ELF-1 (cell line): ENCODE measurements at regions not wholly inside any gene's neighbourhood (a gene's known extent, or its start where the extent isn't known, plus 50 kb on each side); places are given as distances from the start of the nearest gene placed in this dataset.
"Not testable (repeated sequence)": the region's sequence is repeated elsewhere in the genome, so short reads cannot be mapped to it uniquely, and the experiment has no call there.

Experiments used
- DNase-seq: peaks from one replicate; pipeline ENCODE4 v3.0.0-alpha.2; 2016; ENCODE audit warnings: low read depth, low spot score

- no peak for DNase-seq
These were observed 287.8 kb downstream of the LIG4 start for GRCh38 chr13:107927557-107927956.

GRCh38 chr13:107926515-107926914 lies 288.8 kb downstream of the LIG4 start:
- not testable (repeated sequence) for DNase-seq

GRCh38 chr13:107916902-107917301 lies 298.4 kb downstream of the LIG4 start:
- DNase-seq: not testable (repeated sequence)

- DNase-seq: no peak
These were observed 302.6 kb downstream of the LIG4 start for GRCh38 chr13:107912745-107913144.

GRCh38 chr13:107907065-107907805 lies 308.1 kb downstream of the LIG4 start:
- no peak for DNase-seq

GRCh38 chr13:107906131-107906530 lies 309.2 kb downstream of the LIG4 start:
- DNase-seq: no peak

- DNase-seq: no peak
These were observed 313.3 kb downstream of the LIG4 start for GRCh38 chr13:107901996-107902562.

GRCh38 chr13:107901230-107901629 lies 314.1 kb downstream of the LIG4 start:
- no peak for DNase-seq

GRCh38 chr13:107900775-107901174 lies 314.6 kb downstream of the LIG4 start:
- no peak for DNase-seq

- no peak for DNase-seq
These were observed 329.2 kb downstream of the LIG4 start for GRCh38 chr13:107886118-107886517.

GRCh38 chr13:107884564-107884963 lies 330.8 kb downstream of the LIG4 start:
- no peak for DNase-seq

GRCh38 chr13:107883561-107884175 lies 331.7 kb downstream of the LIG4 start:
- DNase-seq: no peak

- no peak for DNase-seq
These were observed 332.4 kb downstream of the LIG4 start for GRCh38 chr13:107882708-107883560.

- no peak for DNase-seq
These were observed 334.0 kb downstream of the LIG4 start for GRCh38 chr13:107881362-107881761.

GRCh38 chr13:107874456-107874855 lies 340.9 kb downstream of the LIG4 start:
- no peak for DNase-seq

- no peak for DNase-seq
These were observed 341.4 kb downstream of the LIG4 start for GRCh38 chr13:107873926-107874325.

- DNase-seq: no peak
These were observed 344.9 kb downstream of the LIG4 start for GRCh38 chr13:107870400-107870799.

GRCh38 chr13:107867701-107868661 lies 347.4 kb downstream of the LIG4 start:
- peak; percentile 32 for DNase-seq

GRCh38 chr13:107866941-107867623 lies 348.3 kb downstream of the LIG4 start:
- DNase-seq: peak; percentile 10
